PC-9 (cell line): ENCODE measurements at regions not wholly inside any gene's neighbourhood (a gene's known extent, or its start where the extent isn't known, plus 50 kb on each side); places are given as distances from the start of the nearest gene placed in this dataset.

Source experiments
- EZH2 ChIP-seq: fragments of 200-600 bp; sonication (generic); IDR thresholded peaks from 2 replicates; pipeline ENCODE4 v1.8.0; 2017; ENCODE audit warnings: antibody characterized with exemption, low read depth
- TF ChIP-seq, protein P1 (sequence below): fragments of 200-600 bp; sonication (generic); conservative IDR thresholded peaks from 2 replicates; pipeline ENCODE4 v1.6.1; 2017; ENCODE audit warnings: mixed run types, antibody characterized with exemption, mild to moderate bottlenecking, moderate library complexity

DNA sequence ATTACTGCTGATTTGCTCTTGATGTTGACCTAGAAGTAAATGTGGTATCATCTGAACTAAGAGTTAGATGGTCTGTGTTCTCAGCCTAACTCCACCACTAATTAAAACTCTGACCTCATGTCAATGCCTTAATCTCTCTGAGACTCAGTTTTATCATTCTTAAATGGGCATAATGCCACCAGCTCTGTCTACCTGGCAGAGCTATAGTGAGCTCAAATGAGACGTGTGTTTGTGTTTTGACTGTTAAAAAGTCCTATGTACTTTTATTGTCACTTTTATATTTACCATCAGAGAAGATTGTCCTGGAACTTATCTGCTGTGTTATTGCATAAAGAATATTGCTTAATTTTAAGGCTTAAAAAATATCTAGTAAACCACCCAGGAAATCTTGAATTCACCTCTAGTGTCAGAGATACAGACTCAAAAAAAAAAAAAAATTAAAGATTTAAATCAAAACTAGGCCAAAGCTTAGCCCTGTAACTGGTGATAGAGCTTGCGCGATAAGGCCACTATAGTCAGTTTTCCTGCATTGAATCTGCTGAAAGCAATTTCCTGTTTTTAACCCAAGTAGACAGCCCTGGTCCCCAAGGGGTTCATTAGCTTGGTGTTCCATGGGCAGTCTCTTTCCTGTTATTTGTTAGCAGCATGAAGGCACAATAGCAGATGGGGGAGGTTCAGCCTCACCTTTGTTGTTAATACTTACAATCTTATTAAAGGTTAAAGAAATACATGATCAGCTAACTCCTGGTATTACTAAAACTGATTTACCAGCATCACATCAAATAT is 261.8 kb downstream of the ATP23 start:
- TF ChIP-seq, protein P1, sequence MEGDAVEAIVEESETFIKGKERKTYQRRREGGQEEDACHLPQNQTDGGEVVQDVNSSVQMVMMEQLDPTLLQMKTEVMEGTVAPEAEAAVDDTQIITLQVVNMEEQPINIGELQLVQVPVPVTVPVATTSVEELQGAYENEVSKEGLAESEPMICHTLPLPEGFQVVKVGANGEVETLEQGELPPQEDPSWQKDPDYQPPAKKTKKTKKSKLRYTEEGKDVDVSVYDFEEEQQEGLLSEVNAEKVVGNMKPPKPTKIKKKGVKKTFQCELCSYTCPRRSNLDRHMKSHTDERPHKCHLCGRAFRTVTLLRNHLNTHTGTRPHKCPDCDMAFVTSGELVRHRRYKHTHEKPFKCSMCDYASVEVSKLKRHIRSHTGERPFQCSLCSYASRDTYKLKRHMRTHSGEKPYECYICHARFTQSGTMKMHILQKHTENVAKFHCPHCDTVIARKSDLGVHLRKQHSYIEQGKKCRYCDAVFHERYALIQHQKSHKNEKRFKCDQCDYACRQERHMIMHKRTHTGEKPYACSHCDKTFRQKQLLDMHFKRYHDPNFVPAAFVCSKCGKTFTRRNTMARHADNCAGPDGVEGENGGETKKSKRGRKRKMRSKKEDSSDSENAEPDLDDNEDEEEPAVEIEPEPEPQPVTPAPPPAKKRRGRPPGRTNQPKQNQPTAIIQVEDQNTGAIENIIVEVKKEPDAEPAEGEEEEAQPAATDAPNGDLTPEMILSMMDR, result no peak
- TF ChIP-seq EZH2, result no peak
